ENCODE measurements at regions not wholly inside any gene's neighbourhood (a gene's known extent, or its start where the extent isn't known, plus 50 kb on each side); places are given as distances from the start of the nearest gene placed in this dataset.

DNA sequence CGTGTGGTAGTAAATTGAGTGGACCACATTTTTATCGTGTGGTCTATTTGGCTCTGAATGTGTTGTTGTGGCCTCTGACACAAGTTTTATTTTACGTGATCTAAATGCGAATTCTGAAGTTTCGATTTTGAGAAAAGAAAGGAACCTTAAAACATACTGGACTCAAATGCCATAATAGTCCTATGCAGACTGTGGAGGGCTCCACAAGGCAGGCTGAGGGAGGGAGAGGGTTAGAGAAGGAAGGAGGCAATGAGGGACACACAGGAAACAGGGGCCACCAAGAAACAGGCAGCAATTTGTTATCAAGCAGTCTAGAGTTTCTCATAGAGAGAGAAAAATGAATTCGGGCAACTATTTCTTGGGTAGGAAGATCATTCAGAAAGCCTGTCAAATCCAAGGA lies 110.4 kb upstream of the SEMA6A start:
- DNase-seq (ENCODE audit: low read depth in 2 of 2, low spot score in 1 of 2): no peak

DNA sequence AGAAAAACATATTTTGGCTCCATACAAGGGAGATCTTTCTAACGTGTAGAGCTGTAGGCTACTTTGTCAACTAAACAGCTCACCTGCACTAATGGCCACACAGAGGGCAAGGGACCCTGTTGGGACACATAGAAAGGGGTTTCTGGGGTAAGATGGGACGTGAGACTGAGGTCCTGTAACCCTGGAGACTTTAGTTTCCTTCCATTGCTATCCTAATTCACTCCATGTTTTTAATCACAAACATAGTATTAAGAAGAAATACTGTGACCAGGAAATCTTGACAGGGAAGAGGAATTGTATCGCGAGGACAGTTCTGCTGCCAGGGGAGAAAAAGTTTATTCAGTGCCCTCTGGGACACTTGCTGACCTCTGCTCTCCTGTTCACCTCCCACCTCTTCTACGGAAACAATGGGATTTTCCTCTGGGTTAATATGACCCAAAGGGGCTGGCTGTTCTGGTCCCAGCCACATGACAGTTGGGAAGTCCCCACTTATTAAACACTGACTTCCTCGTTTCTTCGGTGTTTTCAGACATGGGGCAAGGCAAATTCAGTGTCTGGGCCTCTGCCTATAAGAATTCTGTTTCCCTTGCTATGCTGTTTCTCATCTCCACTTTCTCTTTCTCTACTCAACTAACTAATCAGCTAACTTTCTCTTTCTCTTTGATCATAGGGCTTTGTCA lies 106.9 kb upstream of the SEMA6A start:
- no peak for DNase-seq (ENCODE audit: low read depth in 2 of 2, low spot score in 1 of 2)

DNA sequence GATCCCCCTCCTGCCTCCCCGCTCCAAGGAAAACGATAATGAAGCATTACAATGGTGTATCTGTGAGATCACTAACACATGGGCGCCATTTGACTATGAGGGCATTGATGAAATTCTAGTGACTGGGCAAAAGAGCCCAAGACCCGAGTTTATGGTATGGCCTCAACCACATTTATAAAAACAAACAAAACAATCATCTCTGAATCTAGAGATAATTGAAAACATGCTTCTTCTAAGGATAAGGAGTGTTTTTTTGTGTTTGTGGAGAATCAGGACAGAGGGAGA lies 100.9 kb upstream of the SEMA6A start:
- no peak for DNase-seq (ENCODE audit: low read depth in 2 of 2, low spot score in 1 of 2)

DNA sequence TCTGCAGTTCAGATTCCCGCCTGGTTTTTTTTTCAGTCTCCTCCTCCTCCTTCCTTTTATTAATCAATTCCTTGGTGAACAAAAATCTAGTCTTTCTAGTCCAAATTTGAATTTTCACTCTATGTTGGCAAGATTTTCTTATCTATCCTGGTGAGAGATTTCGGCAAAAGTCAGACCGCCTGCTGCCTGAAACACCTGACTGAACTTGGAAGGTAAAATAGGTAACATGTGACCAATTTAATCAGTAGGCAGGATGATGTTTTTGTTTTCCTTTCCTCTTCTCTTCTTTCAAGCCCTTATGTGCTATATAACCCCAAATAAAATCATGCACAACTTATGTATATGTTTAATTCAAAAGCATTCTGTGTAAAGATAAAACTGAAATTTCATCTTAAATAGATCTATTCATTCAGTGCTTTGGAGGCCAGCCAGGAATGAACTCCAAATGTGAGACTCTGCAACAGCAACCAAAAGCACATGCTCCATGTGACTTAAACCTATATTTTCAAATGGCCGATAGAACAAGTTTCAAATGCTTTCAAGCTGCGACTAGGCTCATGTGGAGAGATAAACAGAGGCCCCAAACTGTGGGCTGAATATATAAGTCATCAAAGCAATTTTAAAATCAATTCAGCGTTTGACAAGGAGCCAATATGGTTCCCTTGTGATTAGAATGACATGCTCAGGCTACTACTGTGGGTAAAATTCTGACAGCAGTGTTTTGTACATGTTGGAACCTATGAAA lies 100.4 kb upstream of the SEMA6A start:
- no peak for DNase-seq (ENCODE audit: low read depth in 2 of 2, low spot score in 1 of 2)

DNA sequence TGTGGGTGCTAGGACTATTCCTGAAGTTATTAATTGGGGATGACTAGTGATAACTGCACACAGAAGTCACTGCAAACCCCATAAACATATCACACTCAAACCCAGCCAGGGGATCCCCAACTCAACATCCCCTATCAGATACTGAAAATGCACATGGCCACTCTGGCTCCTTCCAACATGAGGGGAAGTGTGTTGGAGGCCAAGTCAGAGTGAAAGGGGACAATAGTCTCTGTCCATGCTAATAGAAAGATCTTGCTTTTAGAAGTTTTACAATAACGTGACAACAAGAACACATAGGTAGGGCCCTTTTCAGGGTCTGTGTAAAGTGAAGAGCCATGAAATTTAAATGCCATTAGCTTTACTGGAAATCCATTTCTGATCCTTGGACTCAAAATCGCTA lies 98.8 kb upstream of the SEMA6A start:
- DNase-seq (ENCODE audit: low read depth in 2 of 2, low spot score in 1 of 2): no peak

DNA sequence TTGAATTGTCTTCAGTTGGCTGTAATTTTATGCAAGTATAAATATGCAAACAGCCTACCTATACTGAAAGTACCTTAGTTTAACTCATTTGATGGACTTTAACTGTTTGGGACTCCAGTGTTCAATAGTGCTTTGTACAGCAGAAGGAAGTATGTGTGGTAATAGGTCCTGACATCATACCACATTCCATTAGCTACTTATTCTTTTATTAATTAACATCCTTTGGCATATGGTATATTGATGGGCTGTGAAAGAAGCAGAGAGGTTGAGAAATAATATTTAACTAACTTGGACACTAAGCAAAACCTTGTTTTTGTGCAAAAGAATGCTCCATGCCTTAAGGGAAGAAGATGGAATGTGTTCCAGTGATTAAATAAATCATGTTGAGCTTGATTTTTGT lies 97.6 kb upstream of the SEMA6A start:
- DNase-seq (ENCODE audit: low read depth in 2 of 2, low spot score in 1 of 2): no peak

DNA sequence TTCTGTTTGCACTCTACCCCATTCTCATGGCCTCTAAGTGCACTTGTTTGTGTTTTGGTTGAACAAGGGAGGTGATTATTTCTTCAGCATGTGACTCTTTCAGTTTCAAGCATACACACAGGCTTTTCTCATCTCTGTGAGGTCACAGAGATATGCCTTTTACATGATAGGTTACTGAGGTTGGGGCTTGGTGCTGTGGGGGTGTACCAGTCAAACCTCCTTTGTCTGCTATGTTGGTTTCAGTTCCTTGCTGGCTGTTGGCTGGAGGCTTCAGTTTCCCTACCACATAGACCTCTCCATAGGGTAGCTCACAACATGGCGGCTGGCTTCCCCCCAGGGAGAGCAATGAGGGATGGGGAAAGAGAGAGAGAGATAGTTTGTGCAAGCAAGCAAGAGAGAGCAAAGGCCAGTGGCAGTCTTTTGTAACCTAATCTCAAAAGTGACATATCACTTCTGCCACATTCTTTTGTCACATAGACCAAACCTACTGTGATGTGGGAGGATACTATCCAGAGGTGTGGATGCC lies 96.7 kb upstream of the SEMA6A start:
- no peak for DNase-seq (ENCODE audit: low read depth in 2 of 2, low spot score in 1 of 2)

DNA sequence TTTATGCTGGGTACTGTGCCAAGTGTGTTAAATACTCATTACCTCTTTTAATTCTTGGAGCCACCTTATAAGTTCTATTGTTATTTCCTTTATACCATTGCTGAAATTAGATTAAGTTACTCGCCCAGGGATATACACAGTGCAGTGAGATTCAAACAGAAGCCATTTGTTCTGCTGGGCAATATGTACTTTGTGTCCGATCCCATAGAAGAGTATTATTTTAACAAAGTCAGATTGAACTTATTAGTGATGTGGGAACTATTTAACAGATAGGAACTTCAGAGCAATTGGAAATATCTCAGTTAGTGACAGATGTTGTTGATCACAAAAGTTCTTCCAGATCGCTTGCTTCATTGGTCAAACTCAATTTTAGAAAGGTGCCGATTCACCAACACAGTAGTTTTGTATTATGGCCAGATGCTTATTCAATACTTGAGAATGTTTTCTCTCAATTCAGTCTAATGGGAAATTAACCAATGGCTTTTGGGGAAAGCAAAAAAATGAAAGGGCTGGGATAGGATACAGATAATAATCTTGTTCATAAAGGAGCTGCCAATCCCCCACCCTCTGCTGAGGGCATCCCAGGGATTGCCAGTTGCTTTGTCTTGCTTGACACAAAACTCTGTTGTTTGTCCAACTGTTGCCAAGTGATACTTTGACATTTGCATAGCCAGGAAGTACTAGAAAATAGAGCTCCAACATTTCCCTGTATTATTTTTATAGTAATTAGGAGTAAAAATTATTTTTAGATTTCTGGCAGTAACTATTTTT lies 94.8 kb upstream of the SEMA6A start:
- DNase-seq (ENCODE audit: low read depth in 2 of 2, low spot score in 1 of 2): no peak

DNA sequence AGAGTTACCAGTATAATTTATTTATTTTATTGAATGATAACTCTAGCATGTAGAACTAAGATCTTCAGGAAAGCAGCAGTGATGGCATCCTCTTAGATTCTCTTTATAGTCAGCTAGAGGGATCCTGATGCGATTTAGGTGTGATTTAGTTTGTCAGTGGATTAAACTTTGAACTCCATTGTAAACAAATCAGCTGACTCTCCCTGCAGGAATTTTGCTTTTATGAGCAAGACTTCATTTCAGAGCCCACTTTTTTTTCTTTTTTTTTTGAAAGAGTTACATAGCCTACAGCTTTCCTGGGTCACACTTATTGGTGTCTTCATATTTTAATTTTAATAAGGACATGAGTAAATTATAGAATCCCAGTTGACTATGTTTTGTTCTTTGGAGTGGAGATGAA lies 93.8 kb upstream of the SEMA6A start:
- no peak for DNase-seq (ENCODE audit: low read depth in 2 of 2, low spot score in 1 of 2)

DNA sequence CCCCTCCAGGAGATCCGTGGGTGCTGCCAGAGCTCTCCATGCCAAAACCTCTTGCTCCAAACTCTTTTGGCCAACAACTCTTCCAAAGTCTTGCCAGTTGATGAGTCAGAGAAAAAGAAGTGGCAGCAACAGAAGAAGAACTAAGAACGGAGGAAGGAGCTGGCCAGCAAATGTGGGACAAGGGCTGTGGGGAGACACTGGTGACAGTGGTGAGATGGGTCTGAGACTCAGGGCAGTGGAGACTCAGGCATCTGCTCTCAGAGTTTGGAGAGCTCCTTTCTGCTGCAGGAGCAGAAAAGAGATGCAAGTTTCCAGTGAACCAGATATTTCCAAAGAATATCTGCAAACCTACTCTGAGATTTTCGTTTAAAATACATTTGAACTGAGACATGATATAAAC lies 92.3 kb upstream of the SEMA6A start:
- no peak for DNase-seq (ENCODE audit: low read depth in 2 of 2, low spot score in 1 of 2)

DNA sequence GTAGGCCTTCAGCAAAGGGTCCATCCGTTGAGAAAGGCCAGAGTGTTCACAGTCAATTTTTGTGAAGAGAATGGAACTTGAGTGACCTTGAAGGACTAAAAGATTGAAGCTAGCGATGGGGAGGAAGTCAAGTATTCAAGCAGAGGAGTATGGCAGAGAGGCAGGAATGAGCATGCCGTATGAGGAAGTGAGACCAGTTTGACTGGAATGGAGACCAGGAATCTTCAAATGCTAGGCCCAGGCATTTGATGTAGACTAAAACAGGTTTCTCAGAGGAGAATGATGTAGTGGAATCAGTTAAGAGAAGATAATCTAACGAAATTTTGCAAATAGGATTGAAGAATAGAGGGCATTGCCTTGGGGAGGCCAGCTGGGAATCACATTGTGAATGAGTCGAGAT lies 90.4 kb upstream of the SEMA6A start:
- DNase-seq (ENCODE audit: low read depth in 2 of 2, low spot score in 1 of 2): no peak

DNA sequence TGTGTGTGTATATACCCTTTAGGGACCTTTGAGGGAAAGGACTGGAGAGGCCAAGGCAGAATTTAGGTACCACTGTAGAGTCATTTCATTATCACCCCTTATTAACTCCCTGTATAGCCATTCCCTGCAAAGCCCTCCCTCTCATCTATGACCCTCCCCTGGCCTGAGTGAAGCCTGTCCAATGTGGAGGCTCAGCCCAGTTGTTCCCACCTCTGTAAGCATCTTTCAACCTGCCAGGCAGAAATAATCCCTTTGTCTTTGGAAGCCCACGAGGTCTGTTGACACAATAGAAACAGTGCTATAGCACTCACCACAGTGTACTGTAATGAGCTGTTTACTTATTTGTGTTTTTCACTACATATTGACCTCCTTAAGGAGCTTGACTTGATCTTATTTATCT lies 88.5 kb upstream of the SEMA6A start:
- no peak for DNase-seq (ENCODE audit: low read depth in 2 of 2, low spot score in 1 of 2)

DNA sequence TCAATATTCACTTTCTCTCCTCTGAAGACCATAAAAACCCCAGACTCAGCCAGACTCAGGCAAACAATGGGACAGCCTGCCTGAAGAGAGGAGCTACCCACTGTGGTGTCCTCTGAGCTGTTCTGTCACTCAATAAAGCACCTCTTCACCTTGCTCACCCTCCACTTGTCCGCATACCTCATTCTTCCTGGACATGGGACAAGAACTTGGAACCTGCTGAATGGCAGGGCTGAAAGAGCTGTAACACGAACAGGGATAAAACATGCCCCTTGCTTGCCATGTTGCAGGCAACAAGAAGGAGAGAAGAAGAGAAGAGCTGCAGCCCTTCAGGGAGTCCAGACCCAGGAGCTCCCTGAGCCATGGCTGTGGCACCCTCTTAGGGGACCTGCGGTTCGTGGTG lies 86.8 kb upstream of the SEMA6A start:
- no peak for DNase-seq (ENCODE audit: low read depth in 2 of 2, low spot score in 1 of 2)

DNA sequence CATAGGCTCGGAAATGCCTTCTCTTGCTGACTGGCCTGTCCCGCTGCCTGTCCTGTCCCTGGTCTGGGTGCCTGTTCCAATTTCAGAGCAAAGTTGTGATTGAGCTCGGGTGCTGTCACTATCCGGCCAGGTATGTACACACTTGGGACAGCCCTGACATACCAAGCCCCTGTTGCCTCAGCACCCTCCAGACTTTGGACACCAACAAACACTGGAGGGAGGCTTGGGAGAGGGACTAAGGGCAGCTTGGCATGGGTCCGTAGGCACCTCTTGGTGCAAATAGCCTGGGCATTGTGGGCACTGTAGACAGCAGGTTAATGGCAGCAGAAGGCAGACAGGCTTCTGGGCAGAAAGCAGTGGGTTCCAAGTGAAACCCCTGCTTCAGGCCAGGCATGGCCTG lies 86.3 kb upstream of the SEMA6A start:
- DNase-seq (ENCODE audit: low read depth in 2 of 2, low spot score in 1 of 2): no peak

DNA sequence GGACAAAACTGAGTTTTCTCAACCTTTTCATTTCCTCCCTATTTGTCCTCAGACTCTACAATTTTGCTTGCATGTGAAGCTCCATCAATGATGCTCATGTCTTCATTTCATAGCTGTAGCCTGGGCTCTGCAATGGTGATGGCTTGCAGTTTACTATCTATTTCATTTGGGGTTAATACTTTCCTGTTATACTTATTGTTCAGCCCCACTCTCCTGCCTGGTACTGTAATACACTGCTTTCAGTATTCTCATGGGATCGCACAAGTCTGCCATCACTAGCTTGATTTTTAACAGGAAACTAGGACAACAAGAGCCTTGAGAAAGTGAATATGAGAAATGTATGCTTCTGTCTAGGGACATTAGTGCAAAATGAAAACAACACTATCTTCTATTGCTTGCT lies 84.2 kb upstream of the SEMA6A start:
- no peak for DNase-seq (ENCODE audit: low read depth in 2 of 2, low spot score in 1 of 2)

DNA sequence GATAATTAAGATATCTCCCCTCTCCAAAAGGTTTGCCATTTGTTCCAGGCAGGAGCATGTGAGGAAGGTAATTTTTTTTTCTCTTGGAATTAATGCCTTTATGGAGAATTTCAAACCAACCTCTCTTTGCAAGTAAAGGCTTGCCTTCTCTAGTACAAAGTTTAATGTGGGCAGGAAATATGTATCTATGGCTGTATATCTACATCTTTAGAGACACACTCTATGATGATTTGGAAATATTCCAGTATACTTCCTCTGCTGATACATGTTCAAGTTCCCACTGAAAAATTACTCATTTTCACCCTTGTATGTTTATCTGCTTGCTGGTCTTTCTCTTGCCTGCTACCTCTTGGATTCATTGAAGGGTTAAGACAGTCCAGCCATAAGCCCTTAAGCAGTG lies 83.5 kb upstream of the SEMA6A start:
- no peak for DNase-seq (ENCODE audit: low read depth in 2 of 2, low spot score in 1 of 2)

DNA sequence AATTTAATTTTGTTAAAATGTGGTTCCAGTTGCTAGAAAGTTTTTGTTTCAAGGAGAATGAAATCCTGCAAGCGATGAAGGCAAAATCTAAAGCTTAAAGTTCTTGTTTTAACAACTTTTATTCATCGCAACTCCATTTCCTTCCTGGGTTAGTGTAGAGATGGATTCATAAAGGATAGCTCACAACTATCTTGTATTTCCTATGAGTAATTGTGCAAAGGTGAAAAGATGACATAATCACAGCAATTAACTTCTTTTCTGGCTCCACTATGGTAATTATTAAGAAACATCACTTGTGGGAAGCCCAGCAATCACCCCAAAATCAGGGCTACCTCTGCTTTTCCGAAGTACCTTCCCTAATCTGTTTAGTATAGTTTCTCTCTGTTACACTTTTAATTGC lies 80.8 kb upstream of the SEMA6A start:
- DNase-seq (ENCODE audit: low read depth in 2 of 2, low spot score in 1 of 2): no peak

DNA sequence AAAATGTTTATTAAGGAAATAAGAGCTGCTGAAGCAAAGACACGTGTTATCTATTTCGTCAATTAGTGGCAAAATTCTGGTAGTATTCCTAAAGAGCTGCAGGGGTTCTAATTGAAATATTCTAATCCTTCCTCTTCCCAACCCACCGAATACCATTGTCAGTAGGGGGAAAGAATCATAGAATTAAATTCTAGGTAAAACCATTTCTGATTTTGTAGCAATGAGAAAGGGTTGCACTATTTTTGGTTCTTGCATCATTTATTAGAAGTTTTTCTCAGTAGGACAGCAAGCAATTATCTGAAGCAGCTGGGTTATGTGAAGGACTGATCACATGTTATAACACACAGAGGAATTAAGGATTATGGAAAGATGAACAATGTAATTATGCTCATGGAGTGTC lies 80.3 kb upstream of the SEMA6A start:
- no peak for DNase-seq (ENCODE audit: low read depth in 2 of 2, low spot score in 1 of 2)

DNA sequence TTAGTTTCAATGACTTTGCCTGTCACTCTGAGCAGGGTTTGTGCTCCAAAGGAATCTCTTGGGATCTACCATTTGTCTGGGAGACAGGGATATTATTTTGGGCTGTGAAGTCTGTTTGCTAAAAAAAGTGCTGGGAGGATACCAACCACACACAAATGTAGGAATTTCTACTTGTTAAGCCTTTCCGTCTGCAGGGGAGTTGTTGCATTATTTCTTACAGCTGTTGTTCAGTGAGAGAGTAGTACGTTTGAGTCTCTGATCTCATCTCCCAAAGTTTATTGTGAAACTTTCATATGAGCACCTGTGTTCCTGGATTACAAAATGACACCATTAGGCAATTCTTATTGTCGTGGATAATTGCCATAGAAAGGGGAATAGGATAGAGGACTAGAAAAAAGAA lies 78.3 kb upstream of the SEMA6A start:
- DNase-seq (ENCODE audit: low read depth in 2 of 2, low spot score in 1 of 2): no peak

DNA sequence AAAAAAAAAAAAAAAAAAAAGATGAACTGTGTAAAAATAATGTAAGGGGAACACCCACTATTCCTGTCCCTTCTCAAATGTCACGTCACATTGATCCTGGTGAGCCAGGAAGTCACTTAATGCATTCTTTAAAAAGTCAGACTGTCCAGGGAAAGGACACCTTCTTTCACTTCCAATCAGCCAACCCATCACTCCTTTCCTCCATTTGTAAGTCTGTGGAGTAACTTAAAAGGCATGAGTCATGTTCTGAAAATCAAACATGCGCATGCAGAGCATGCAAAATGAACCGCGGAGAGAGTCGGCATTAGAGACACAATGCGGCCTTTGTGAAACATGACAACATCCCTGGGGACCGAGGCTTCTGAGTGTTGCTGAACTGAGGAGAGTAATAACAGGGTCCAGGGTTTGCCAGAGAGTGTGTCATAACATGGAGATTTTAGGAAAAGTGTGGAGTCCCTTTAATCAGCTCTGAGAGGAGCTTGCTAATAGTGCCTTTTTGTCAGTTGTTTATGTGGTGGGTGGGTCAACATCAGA lies 77.6 kb upstream of the SEMA6A start:
- no peak for DNase-seq (ENCODE audit: low read depth in 2 of 2, low spot score in 1 of 2)

DNA sequence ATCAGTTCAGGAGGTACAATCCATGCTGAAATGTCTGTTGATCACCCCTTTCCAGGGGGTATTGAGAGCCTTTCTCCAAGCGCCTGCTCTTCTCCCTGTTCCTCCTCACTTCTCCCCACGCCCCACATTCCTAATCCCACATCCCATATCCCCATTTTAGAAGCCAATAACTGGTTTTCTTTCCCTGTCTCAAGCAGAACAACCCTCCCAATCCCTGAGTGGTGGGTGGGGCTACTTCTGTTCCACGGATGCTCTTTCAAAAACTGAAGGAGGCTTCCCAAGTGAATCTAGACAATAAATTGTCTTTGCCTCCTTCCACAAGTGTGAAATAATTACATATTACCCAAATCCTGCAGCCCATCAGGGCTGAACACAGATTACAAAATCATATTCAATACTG lies 77.0 kb upstream of the SEMA6A start:
- DNase-seq (ENCODE audit: low read depth in 2 of 2, low spot score in 1 of 2): no peak

DNA sequence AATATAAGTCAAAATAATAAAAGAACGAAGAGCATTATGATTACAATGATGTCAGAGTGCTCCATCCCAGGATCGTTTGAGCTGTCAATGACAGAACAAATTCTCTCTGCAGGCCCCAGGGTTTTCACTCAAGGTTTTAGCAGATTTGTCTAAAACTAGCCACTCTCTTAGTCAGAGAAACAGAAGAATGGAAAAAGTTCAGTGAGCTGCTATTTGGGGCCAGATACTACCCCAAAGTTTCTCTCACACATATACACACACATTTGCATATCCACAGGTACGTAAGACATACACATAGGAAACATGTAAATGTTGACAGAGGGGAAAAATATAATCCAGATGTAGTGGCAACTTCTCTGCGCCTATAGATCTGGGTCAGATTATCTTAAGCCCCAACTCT lies 76.3 kb upstream of the SEMA6A start:
- DNase-seq (ENCODE audit: low read depth in 2 of 2, low spot score in 1 of 2): no peak
